AG04449 (cell line): ENCODE measurements at regions not wholly inside any gene's neighbourhood (a gene's known extent, or its start where the extent isn't known, plus 50 kb on each side); places are given as distances from the start of the nearest gene placed in this dataset.
"Not testable (repeated sequence)": the region's sequence is repeated elsewhere in the genome, so short reads cannot be mapped to it uniquely, and the experiment has no call there.

ENCODE experiments used
- CTCF ChIA-PET: fragments of 350-600 bp; formaldehyde crosslinking; extraction: SDS; loops from one replicate; lab custom pipeline; 2021; ENCODE audit warnings: antibody characterized with exemption; lab: Yijun Ruan, JAX
- POLR2A ChIA-PET: fragments of 400-600, 350-600 bp; formaldehyde crosslinking; extraction: SDS; loops from one replicate; lab custom pipeline; 2020; ENCODE audit warnings: antibody characterized with exemption, inconsistent platforms; lab: Yijun Ruan, JAX
- DNase-seq: peaks from one replicate; pipeline ENCODE4 v3.0.0-alpha.2; 2010; ENCODE audit warnings: low read depth, low spot score
- H3K4me3 ChIP-seq: 2 replicates; pipeline ENCODE4 v1.5.1; 2011; ENCODE audit warnings: low read depth, mild to moderate bottlenecking, control low read depth, low read length
- CTCF ChIP-seq: IDR thresholded peaks from one replicate; pipeline ENCODE4 v1.5.1; 2011; ENCODE audit warnings: mild to moderate bottlenecking, moderate library complexity, low read length, control low read depth, inconsistent platforms; ENCODE audit not compliant: insufficient read depth; ENCODE audit errors: missing control alignments

GRCh38 chr7:85815526-85815925 is 628.7 kb upstream of the SEMA3D start:
- CTCF ChIA-PET: interaction anchor here (0.9 kb wide), 1 partner anchor 783 kb away, joined by 3 read pairs; no protein-coding TSS in a partner anchor
- no peak for DNase-seq
- no peak overlapping the region for H3K4me3 ChIP-seq
- TF ChIP-seq CTCF: no peak
- POLR2A ChIA-PET: no interaction called here

GRCh38 chr7:85806321-85806720 is 619.5 kb upstream of the SEMA3D start:
- ChIA-PET POLR2A (no interaction called here), CTCF (no interaction called here)
- no peak for TF ChIP-seq CTCF
- no peak for DNase-seq
- H3K4me3 ChIP-seq: no peak overlapping the region

GRCh38 chr7:85805656-85806055 is 618.8 kb upstream of the SEMA3D start:
- no peak overlapping the region for H3K4me3 ChIP-seq
- no peak for DNase-seq
- TF ChIP-seq CTCF: no peak
- CTCF ChIA-PET: no interaction called here
- POLR2A ChIA-PET: no interaction called here

- no peak overlapping the region for H3K4me3 ChIP-seq
- CTCF ChIA-PET: no interaction called here
- no peak for DNase-seq
- TF ChIP-seq CTCF: no peak
- POLR2A ChIA-PET: no interaction called here
Observed at GRCh38 chr7:85805249-85805648, 618.4 kb upstream of the SEMA3D start.

- no peak overlapping the region for H3K4me3 ChIP-seq
- ChIA-PET CTCF (no interaction called here), POLR2A (no interaction called here)
- TF ChIP-seq CTCF: no peak
- no peak for DNase-seq
Observed at GRCh38 chr7:85802211-85802610, 615.4 kb upstream of the SEMA3D start.

- no peak for DNase-seq
- POLR2A ChIA-PET: no interaction called here
- CTCF ChIA-PET: interaction anchor here (1.3 kb wide), 1 partner anchor 48 kb away, joined by 4 read pairs; no protein-coding TSS in a partner anchor
- no peak for TF ChIP-seq CTCF
- no peak overlapping the region for H3K4me3 ChIP-seq
Observed at GRCh38 chr7:85796956-85797355, 610.1 kb upstream of the SEMA3D start.

GRCh38 chr7:85791098-85791497 is 604.2 kb upstream of the SEMA3D start:
- CTCF ChIA-PET, POLR2A ChIA-PET: not testable (repeated sequence)

More at GRCh38 chr7:85791098-85791497, 604.2 kb upstream of the SEMA3D start:
- H3K4me3 ChIP-seq, DNase-seq: not testable (repeated sequence)
